A549 (cell line): ENCODE measurements at regions not wholly inside any gene's neighbourhood (a gene's known extent, or its start where the extent isn't known, plus 50 kb on each side); places are given as distances from the start of the nearest gene placed in this dataset.

Experiments
- BHLHE40 ChIP-seq: IDR thresholded peaks from 2 replicates; pipeline ENCODE4 v1.6.1; 2012; ENCODE audit warnings: low read depth, low read length, inconsistent platforms
- CHD2 ChIP-seq: fragments of 150-350 bp; IDR thresholded peaks from 2 replicates; pipeline ENCODE4 v1.6.1; 2014; ENCODE audit warnings: low read length; ENCODE audit not compliant: partially characterized antibody
- JUN ChIP-seq, 2 experiments: fragments of >200 bp; sonication (Bioruptor Twin); formaldehyde crosslinking; IDR thresholded peaks; 2 replicates in 1 of 2; 3 replicates in 1 of 2; pipeline ENCODE4 v1.6.1; 2016 to 2017
- NFE2L2 ChIP-seq: fragments of 150-350 bp; conservative IDR thresholded peaks from 2 replicates; pipeline ENCODE4 v1.6.1; 2014; ENCODE audit warnings: low read length
- POLR2A ChIP-seq: IDR thresholded peaks from 2 replicates; pipeline ENCODE4 v1.6.1; 2012; ENCODE audit warnings: mild to moderate bottlenecking, low read length
- TF ChIP-seq, protein P1 (sequence below): fragments of >200 bp; sonication (Bioruptor Twin); formaldehyde crosslinking; IDR thresholded peaks from 3 replicates; pipeline ENCODE4 v1.5.1; 2016

DNA sequence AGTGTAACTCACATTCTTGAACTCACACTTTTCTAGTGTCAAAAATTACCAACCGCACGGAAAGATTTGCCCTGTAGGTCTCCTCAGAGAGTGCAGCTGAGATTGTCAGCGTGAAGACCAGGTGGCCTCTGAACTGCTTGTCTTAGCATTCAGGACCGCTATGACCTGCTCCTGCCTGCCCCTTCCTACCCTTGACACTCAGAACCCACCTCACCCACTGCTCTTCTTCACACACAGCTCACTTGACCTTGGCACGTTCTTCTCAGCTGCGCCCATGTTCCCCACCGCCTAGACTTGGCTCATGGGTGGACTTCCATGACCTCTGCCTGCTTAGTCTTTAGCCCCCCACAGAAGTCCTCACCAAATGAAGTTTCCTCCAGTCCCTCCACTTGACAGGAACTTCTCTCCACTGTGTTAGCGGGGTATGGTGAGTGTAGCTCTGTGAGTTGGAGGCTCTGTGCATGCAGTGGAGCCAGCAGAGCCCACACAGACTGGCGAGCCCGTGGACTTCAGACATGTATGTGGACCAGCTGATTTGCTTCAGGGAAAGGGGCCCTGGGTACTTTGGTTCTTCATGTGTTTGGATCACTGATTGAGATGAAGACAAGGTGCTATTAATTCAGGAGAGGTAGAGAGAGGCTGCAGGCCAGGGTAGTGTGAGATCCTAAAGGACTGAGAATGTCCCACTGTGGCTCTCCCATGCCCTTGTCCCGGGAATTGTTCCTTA, 221.3 kb downstream of the OPA1 start:
- TF ChIP-seq NFE2L2 (no peak), BHLHE40 (no peak), CHD2 (no peak), POLR2A (no peak), JUN (IDR thresholded peaks at IDR 0.05) (no peak)
- TF ChIP-seq, protein P1, sequence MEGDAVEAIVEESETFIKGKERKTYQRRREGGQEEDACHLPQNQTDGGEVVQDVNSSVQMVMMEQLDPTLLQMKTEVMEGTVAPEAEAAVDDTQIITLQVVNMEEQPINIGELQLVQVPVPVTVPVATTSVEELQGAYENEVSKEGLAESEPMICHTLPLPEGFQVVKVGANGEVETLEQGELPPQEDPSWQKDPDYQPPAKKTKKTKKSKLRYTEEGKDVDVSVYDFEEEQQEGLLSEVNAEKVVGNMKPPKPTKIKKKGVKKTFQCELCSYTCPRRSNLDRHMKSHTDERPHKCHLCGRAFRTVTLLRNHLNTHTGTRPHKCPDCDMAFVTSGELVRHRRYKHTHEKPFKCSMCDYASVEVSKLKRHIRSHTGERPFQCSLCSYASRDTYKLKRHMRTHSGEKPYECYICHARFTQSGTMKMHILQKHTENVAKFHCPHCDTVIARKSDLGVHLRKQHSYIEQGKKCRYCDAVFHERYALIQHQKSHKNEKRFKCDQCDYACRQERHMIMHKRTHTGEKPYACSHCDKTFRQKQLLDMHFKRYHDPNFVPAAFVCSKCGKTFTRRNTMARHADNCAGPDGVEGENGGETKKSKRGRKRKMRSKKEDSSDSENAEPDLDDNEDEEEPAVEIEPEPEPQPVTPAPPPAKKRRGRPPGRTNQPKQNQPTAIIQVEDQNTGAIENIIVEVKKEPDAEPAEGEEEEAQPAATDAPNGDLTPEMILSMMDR = no peak
